H1 (cell line): ENCODE measurements at regions not wholly inside any gene's neighbourhood (a gene's known extent, or its start where the extent isn't known, plus 50 kb on each side); places are given as distances from the start of the nearest gene placed in this dataset.

Source experiments
- ATF2 ChIP-seq: IDR thresholded peaks from 2 replicates; pipeline ENCODE4 v1.6.1; 2012; ENCODE audit warnings: low read length, inconsistent platforms
- CREB1 ChIP-seq: IDR thresholded peaks from 2 replicates; pipeline ENCODE4 v1.6.1; 2012; ENCODE audit warnings: inconsistent platforms
- EP300 ChIP-seq, 2 experiments: IDR thresholded peaks; 1 replicate in 1 of 2; 2 replicates in 1 of 2; pipeline ENCODE4 v1.6.1; 2011 to 2012; ENCODE audit warnings: low read depth in 2 of 2, low read length in 2 of 2, mild to moderate bottlenecking in 2 of 2, borderline replicate concordance in 1 of 2, inconsistent platforms in 1 of 2, moderate library complexity in 1 of 2

GRCh38 chr4:36915717-36916116, 328.8 kb upstream of the NWD2 start (continued):
- TF ChIP-seq ATF2, result no peak
- no peak for TF ChIP-seq CREB1
- TF ChIP-seq EP300 (IDR thresholded peaks at IDR 0.05; ENCODE audit: borderline replicate concordance in 1 of 2, low read depth in 2 of 2, low read length in 2 of 2), result no peak
- TF ChIP-seq, all 59 proteins: peak for 0
